Pons (tissue), 1 donor: ENCODE measurements at regions not wholly inside any gene's neighbourhood (a gene's known extent, or its start where the extent isn't known, plus 50 kb on each side); places are given as distances from the start of the nearest gene placed in this dataset.
"Not testable (repeated sequence)": the region's sequence is repeated elsewhere in the genome, so short reads cannot be mapped to it uniquely, and the experiment has no call there.

Experiments used
- DNase-seq: peaks from one replicate; pipeline ENCODE4 v3.0.0-alpha.2; 2016; ENCODE audit warnings: low spot score

DNA sequence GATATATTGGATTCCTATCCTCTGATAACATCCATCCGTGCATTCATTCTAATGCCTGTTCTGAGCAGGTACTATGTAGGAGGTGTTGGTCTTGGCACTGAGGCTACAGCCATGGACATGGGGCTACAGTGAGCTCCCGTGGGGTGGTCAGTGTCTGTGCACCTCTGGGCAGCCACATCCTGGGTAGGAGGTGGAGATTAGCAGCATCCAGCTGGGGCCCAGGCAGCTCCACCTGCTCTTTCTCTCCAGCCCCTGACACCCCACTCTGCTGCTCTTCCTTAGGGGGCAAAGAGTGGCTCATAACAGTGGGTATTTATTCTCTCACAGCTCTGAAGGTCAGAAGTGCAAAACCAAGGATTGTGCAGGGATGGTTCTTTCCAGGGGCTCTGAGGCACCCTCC, 292.0 kb upstream of the SFSWAP start:
- DNase-seq: no peak

DNA sequence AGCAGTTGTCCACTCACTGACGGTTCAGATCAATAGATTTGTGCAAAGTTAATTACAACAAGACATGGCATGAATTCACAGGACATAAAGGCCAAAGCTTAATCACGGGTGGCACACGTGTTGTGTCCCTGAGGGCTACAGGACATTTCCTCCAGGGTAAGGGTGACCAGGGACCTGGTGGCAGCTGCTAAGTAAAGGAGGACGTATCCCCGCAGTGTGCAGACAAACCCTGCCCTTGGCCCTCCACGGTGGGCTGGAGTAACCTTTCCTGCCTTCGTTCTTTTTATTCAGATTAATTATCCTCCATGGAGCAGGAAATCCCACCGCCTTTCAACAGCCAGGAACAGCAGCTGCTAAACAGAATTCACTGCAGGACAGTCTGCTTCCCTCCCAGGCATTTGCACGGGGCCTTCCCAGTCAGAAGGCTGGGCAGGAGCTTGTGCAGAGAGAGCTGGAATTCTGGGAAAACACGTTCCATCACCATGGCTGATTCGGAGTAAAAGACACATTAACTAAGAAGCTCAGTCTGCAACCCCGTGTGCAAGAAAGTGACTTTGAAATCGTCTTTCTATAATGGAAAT, 289.9 kb upstream of the SFSWAP start:
- DNase-seq: no peak

DNA sequence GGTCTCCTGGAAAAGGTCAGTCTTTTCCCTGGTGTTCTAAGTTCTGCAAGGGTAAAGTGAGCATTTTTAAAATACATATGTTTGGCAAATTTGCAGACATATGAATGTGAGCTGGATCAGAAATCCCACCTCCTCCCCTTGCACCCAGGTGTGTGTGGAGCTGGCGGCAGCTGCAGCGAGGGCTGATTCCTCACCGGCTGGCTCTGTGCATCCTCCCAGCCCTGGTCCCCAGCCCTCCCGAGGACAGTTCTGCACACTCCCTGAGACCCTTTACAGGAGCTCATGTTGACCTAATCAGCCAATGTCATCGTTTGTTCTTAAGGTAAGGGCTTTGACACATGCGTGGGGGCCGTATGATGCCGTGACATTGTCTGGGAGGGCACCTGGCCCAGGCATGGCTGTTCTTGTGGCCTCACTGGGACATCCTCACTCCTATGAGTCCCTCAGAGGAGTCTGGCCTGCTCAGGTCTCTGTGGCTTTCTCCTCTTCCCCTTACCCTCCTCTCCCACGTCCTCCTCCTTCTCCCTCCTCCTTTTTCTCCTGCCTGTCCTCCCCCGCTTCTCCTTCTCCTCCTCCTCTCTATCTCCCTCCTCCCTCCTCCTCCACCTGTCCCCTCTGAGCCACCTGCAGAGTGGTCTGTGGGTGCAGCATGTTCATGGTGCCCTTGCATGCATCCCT, 289.2 kb upstream of the SFSWAP start:
- DNase-seq: no peak

GRCh38 chr12:131422187-131422520, 288.7 kb upstream of the SFSWAP start:
- DNase-seq: no peak

- no peak for DNase-seq
Observed at GRCh38 chr12:131422744-131423143, 288.1 kb upstream of the SFSWAP start.

GRCh38 chr12:131424270-131424669, 286.6 kb upstream of the SFSWAP start:
- no peak for DNase-seq

GRCh38 chr12:131425112-131426075, 285.5 kb upstream of the SFSWAP start:
- DNase-seq: no peak

- no peak for DNase-seq
Observed at GRCh38 chr12:131428091-131428685, 282.7 kb upstream of the SFSWAP start.

- DNase-seq: not testable (repeated sequence)
Observed at GRCh38 chr12:131429221-131429620, 281.7 kb upstream of the SFSWAP start.

- not testable (repeated sequence) for DNase-seq
Observed at GRCh38 chr12:131429697-131430096, 281.2 kb upstream of the SFSWAP start.

DNA sequence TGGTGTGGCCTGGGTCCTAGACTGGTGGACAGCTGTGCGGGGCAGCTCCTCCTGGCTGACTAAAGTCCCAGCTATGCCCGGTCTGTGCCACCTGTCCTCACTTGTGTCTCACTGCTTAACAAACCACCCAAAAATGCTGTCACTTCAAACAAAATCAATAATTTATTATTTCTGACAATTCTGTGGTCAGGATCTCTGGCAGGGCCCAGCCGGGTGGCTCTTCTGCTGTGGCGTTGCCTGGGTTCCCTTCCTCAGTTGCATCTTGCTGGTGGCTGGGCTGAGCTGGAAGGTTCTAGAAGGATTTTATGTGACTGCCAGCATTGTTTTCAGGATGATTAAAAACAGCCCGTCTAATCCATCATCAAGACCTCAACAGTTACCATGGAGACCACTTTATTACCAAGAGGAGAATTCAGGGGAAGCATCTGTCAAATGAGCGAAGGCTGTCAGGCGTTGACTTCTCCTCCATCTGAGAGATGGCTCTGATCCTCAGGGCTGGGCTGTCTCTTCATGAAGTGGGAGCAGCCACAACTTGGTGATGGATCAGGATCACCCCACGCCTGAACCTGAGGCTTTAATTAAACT, 280.6 kb upstream of the SFSWAP start:
- DNase-seq: no peak

GRCh38 chr12:131431126-131431655, 279.7 kb upstream of the SFSWAP start:
- not testable (repeated sequence) for DNase-seq

GRCh38 chr12:131432532-131433260, 278.2 kb upstream of the SFSWAP start:
- no peak for DNase-seq

DNA sequence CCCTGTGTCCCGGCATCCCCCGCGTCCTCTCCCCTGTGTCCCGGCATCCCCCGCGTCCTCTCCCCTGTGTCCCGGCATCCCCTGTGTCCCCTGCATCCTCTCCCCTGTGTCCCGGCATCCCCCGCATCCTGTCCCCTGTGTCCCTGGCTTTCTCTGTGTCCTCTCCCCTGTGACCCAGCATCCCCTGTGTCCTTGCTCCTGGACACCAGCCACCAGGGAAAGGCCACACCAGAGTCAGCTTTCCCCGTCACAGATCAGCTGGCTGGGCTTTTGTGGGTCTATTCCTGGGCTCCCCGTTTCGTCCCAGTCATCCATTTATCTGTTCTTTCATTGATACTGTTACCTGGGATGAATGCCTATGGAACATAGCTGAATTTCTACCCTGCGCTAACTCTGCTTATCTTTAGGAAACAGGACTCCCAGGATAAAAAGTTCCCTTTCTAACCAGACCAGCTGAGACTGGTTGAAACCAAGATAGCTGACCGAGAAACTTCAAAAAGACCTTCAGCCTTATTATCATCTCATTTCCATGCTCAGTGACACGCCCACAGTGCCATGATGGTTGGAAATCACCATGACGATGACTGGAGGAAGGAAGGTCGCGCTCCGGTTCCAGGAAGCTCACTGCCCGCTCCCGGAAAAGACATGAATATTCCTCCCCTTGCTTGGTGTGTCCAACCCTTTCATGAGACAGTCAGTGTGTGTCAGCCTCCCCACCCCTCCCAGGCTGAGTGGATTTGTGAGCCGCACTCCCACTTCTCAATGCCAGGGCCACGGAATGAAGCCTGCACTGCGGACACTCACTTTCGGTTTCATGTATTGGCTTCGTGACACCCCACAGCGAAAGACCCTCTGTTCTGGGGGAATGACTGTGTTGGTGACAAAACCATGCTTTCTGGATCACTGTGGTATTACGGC, 276.4 kb upstream of the SFSWAP start:
- no peak for DNase-seq

- no peak for DNase-seq
Observed at GRCh38 chr12:131436922-131437705, 273.8 kb upstream of the SFSWAP start.

GRCh38 chr12:131437706-131438492, 273.0 kb upstream of the SFSWAP start:
- no peak for DNase-seq

- not testable (repeated sequence) for DNase-seq
Observed at GRCh38 chr12:131438493-131438835, 272.4 kb upstream of the SFSWAP start.

GRCh38 chr12:131438881-131439280, 272.0 kb upstream of the SFSWAP start:
- no peak for DNase-seq

GRCh38 chr12:131439752-131440151, 271.1 kb upstream of the SFSWAP start:
- not testable (repeated sequence) for DNase-seq
